Nephron progenitor cell (in vitro differentiated cells): ENCODE measurements at regions not wholly inside any gene's neighbourhood (a gene's known extent, or its start where the extent isn't known, plus 50 kb on each side); places are given as distances from the start of the nearest gene placed in this dataset.
"Not testable (repeated sequence)": the region's sequence is repeated elsewhere in the genome, so short reads cannot be mapped to it uniquely, and the experiment has no call there.

ENCODE experiments used
- DNase-seq: peaks from one replicate; pipeline ENCODE4 v3.0.0; 2021
- H3K27ac Mint-ChIP-seq: 2 replicates; pipeline ENCODE4 v1.8.0; 2021; ENCODE audit warnings: mild to moderate bottlenecking, moderate library complexity, mixed read lengths
- H3K27me3 Mint-ChIP-seq: 2 replicates; pipeline ENCODE4 v1.8.0; 2021; ENCODE audit warnings: mild to moderate bottlenecking, low read depth, mixed read lengths; ENCODE audit not compliant: poor library complexity
- H3K36me3 Mint-ChIP-seq: 2 replicates; pipeline ENCODE4 v1.8.0; 2021; ENCODE audit warnings: low read depth, mixed read lengths
- H3K4me1 Mint-ChIP-seq: 2 replicates; pipeline ENCODE4 v1.8.0; 2021; ENCODE audit warnings: mixed read lengths
- H3K4me3 Mint-ChIP-seq: 2 replicates; pipeline ENCODE4 v1.8.0; 2021; ENCODE audit warnings: mild to moderate bottlenecking, moderate library complexity, mixed read lengths
- H3K9me3 Mint-ChIP-seq: 2 replicates; pipeline ENCODE4 v1.8.0; 2021; ENCODE audit warnings: mild to moderate bottlenecking, moderate library complexity, mixed read lengths
- CTCF ChIP-seq: fragments of 200-600 bp; sonication (generic); IDR thresholded peaks from 2 replicates; pipeline ENCODE4 v1.5.0; 2021; ENCODE audit warnings: antibody characterized with exemption

GRCh38 chr2:76163860-76164259 lies 453.1 kb upstream of the GCFC2 start:
- H3K4me3 Mint-ChIP-seq = no peak overlapping the region
- no peak overlapping the region for H3K27ac Mint-ChIP-seq
- DNase-seq = no peak
- no peaks in the 10 kb centered on the region for H3K36me3 Mint-ChIP-seq
- peaks cover 4% of the 10 kb centered on the region for H3K27me3 Mint-ChIP-seq
- H3K9me3 Mint-ChIP-seq = no peaks in the 10 kb centered on the region
- TF ChIP-seq CTCF = no peak
- H3K4me1 Mint-ChIP-seq = no peaks in the 10 kb centered on the region

- Mint-ChIP-seq H3K36me3 (no peaks in the 10 kb centered on the region), H3K9me3 (no peaks in the 10 kb centered on the region), H3K4me3 (no peak overlapping the region), H3K4me1 (no peaks in the 10 kb centered on the region), H3K27me3 (peaks cover 7% of the 10 kb centered on the region), H3K27ac (no peak overlapping the region)
- no peak for DNase-seq
- TF ChIP-seq CTCF = no peak
Measured at GRCh38 chr2:76160670-76161069, 450.0 kb upstream of the GCFC2 start.

- no peaks in the 10 kb centered on the region for H3K36me3 Mint-ChIP-seq
- H3K9me3 Mint-ChIP-seq = no peaks in the 10 kb centered on the region
- DNase-seq = no peak
Measured at GRCh38 chr2:76159042-76159648, 448.4 kb upstream of the GCFC2 start.

GRCh38 chr2:76157531-76157930 lies 446.8 kb upstream of the GCFC2 start:
- H3K4me1 Mint-ChIP-seq = no peaks in the 10 kb centered on the region
- no peak overlapping the region for H3K4me3 Mint-ChIP-seq
- no peak for TF ChIP-seq CTCF
- H3K27ac Mint-ChIP-seq = no peak overlapping the region
- no peaks in the 10 kb centered on the region for H3K36me3 Mint-ChIP-seq
- no peaks in the 10 kb centered on the region for H3K9me3 Mint-ChIP-seq
- peaks cover 7% of the 10 kb centered on the region for H3K27me3 Mint-ChIP-seq
- DNase-seq = no peak

More at GRCh38 chr2:76159042-76159648, 448.4 kb upstream of the GCFC2 start:
- H3K27ac Mint-ChIP-seq = no peak overlapping the region
- TF ChIP-seq CTCF = no peak
- no peak overlapping the region for H3K4me3 Mint-ChIP-seq
- H3K27me3 Mint-ChIP-seq = peaks cover 7% of the 10 kb centered on the region
- H3K4me1 Mint-ChIP-seq = no peaks in the 10 kb centered on the region

GRCh38 chr2:76154981-76155380 lies 444.3 kb upstream of the GCFC2 start:
- H3K27ac Mint-ChIP-seq = no peak overlapping the region
- H3K4me3 Mint-ChIP-seq = no peak overlapping the region
- no peak for TF ChIP-seq CTCF
- H3K36me3 Mint-ChIP-seq = no peaks in the 10 kb centered on the region
- no peaks in the 10 kb centered on the region for H3K4me1 Mint-ChIP-seq
- H3K9me3 Mint-ChIP-seq = no peaks in the 10 kb centered on the region
- peaks cover 3% of the 10 kb centered on the region for H3K27me3 Mint-ChIP-seq
- no peak for DNase-seq

GRCh38 chr2:76149846-76150245 lies 439.1 kb upstream of the GCFC2 start:
- H3K27me3 Mint-ChIP-seq = no peaks in the 10 kb centered on the region
- H3K36me3 Mint-ChIP-seq = no peaks in the 10 kb centered on the region
- no peak for DNase-seq
- H3K4me3 Mint-ChIP-seq = no peak overlapping the region
- no peak overlapping the region for H3K27ac Mint-ChIP-seq
- H3K4me1 Mint-ChIP-seq = no peaks in the 10 kb centered on the region
- TF ChIP-seq CTCF = no peak
- peaks cover 4% of the 10 kb centered on the region for H3K9me3 Mint-ChIP-seq

GRCh38 chr2:76139303-76139702 lies 428.6 kb upstream of the GCFC2 start:
- not testable (repeated sequence) for H3K27me3 Mint-ChIP-seq, H3K36me3 Mint-ChIP-seq, DNase-seq, H3K4me3 Mint-ChIP-seq, H3K4me1 Mint-ChIP-seq, H3K27ac Mint-ChIP-seq
- peaks cover 54% of the 10 kb centered on the region for H3K9me3 Mint-ChIP-seq
